ENCODE measurements at regions not wholly inside any gene's neighbourhood (a gene's known extent, or its start where the extent isn't known, plus 50 kb on each side); places are given as distances from the start of the nearest gene placed in this dataset.

DNA sequence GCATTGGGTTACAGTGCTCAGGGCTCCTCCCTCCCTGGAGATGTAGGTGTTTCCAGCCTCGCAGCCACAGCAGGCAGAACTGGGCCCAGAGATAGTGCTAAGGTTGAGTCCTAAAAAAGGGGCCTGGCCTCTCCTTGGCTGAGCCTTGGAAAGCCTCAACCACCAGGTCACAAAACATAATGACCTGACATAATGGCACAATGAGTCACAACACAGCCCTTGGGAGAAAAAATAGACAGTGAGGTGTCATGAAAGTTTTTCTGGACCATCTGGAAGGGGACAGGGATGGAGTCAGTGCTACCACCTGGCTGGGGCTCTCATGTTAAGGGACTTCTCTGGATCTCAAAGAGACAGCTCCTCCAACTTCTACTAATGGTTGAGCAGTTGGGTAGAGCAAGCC, 92.4 kb upstream of the LCLAT1 start:
- no peak overlapping the region for H3K18ac ChIP-seq (ENCODE audit: low read length)
- H3K4ac ChIP-seq (ENCODE audit: low read depth, low read length) = no peak overlapping the region
- H2AFZ ChIP-seq (ENCODE audit: insufficient read depth, low read length, poor library complexity) = no peak overlapping the region
- H3K79me2 ChIP-seq (ENCODE audit: control insufficient read depth, insufficient read depth, low read length, poor library complexity) = no peaks in the 10 kb centered on the region
- H3K79me1 ChIP-seq (ENCODE audit: low read length) = peaks cover under 1% of the 10 kb centered on the region
- no peak overlapping the region for H3K27ac ChIP-seq (ENCODE audit: low read depth, low read length)
- no peak overlapping the region for H3K4me3 ChIP-seq (ENCODE audit: low read depth, low read length)
- peaks cover 1% of the 10 kb centered on the region for H3K9me3 ChIP-seq (ENCODE audit: insufficient read depth, low read depth, low read length)
- no peak overlapping the region for H3K4me2 ChIP-seq (ENCODE audit: low read length)
- H3K23ac ChIP-seq (ENCODE audit: low read length) = no peak overlapping the region
- DNase-seq = no peak
- no peak overlapping the region for H4K12ac ChIP-seq (ENCODE audit: low read depth, low read length)
- no peaks in the 10 kb centered on the region for H3K36me3 ChIP-seq (ENCODE audit: control insufficient read depth in 1 of 2, insufficient read depth in 2 of 2, low read length in 2 of 2)
- no peaks in the 10 kb centered on the region for H3K27me3 ChIP-seq (ENCODE audit: insufficient read depth, low read length)
- no CpG with 5 or more reads among the region's 1 CpG for WGBS (ENCODE audit: extremely low coverage, insufficient coverage, insufficient read length)
- H3K4me1 ChIP-seq (ENCODE audit: control insufficient read depth in 1 of 2, insufficient read depth in 2 of 2, low read length in 2 of 2) = peaks cover under 1% of the 10 kb centered on the region in 2 experiments
- no peak overlapping the region for H2AK5ac ChIP-seq (ENCODE audit: low read length)
- no peak overlapping the region for H2BK5ac ChIP-seq (ENCODE audit: low read depth, low read length, poor library complexity)
- H2BK120ac ChIP-seq (ENCODE audit: insufficient read depth, low read length, poor library complexity) = no peak overlapping the region
- no peak overlapping the region for H4K91ac ChIP-seq (ENCODE audit: low read depth, low read length)
- H2BK12ac ChIP-seq (ENCODE audit: low read length) = no peak overlapping the region
- no peak overlapping the region for H3K9ac ChIP-seq (ENCODE audit: low read length)
- no peak overlapping the region for H3K14ac ChIP-seq (ENCODE audit: low read length)
- no peak overlapping the region for H4K8ac ChIP-seq (ENCODE audit: low read depth, low read length)

DNA sequence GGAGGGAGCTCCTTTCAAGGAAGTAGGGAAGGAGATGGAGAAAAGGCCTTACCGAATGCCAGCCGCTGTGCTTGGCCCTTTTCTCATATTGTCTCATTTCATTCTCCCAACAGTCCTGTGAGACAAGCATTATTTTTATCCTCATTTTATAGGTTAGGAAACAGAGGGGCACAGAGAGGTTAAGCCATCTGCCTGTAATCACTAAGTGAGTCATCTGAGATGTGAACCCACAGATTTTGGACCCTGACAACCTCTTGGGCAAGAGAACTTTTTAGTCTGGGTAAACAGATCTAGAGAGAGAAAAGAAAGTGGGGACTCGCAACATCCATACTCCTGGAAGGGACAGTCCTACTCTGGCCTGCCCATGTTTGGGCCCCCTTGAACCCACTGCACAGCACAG, 91.7 kb upstream of the LCLAT1 start:
- no CpG with 5 or more reads among the region's 3 CpGs for WGBS (ENCODE audit: extremely low coverage, insufficient coverage, insufficient read length)
- no peak overlapping the region for H3K4ac ChIP-seq (ENCODE audit: low read depth, low read length)
- H3K14ac ChIP-seq (ENCODE audit: low read length) = no peak overlapping the region
- H3K79me1 ChIP-seq (ENCODE audit: low read length) = peaks cover 4% of the 10 kb centered on the region
- no peak overlapping the region for H2AFZ ChIP-seq (ENCODE audit: insufficient read depth, low read length, poor library complexity)
- no peak overlapping the region for H2BK12ac ChIP-seq (ENCODE audit: low read length)
- H3K9me3 ChIP-seq (ENCODE audit: insufficient read depth, low read depth, low read length) = peaks cover 1% of the 10 kb centered on the region
- H4K8ac ChIP-seq (ENCODE audit: low read depth, low read length) = no peak overlapping the region
- peaks cover 6 to 7% of the 10 kb centered on the region in 2 experiments for H3K4me1 ChIP-seq (ENCODE audit: control insufficient read depth in 1 of 2, insufficient read depth in 2 of 2, low read length in 2 of 2)
- H3K9ac ChIP-seq (ENCODE audit: low read length) = no peak overlapping the region
- H2BK5ac ChIP-seq (ENCODE audit: low read depth, low read length, poor library complexity) = no peak overlapping the region
- no peak overlapping the region for H2BK120ac ChIP-seq (ENCODE audit: insufficient read depth, low read length, poor library complexity)
- no peaks in the 10 kb centered on the region for H3K36me3 ChIP-seq (ENCODE audit: control insufficient read depth in 1 of 2, insufficient read depth in 2 of 2, low read length in 2 of 2)
- H4K12ac ChIP-seq (ENCODE audit: low read depth, low read length) = no peak overlapping the region
- DNase-seq = no peak
- H3K4me2 ChIP-seq (ENCODE audit: low read length) = no peak overlapping the region
- no peak overlapping the region for H3K23ac ChIP-seq (ENCODE audit: low read length)
- H3K79me2 ChIP-seq (ENCODE audit: control insufficient read depth, insufficient read depth, low read length, poor library complexity) = no peaks in the 10 kb centered on the region
- no peak overlapping the region for H3K27ac ChIP-seq (ENCODE audit: low read depth, low read length)
- no peak overlapping the region for H3K4me3 ChIP-seq (ENCODE audit: low read depth, low read length)
- H3K27me3 ChIP-seq (ENCODE audit: insufficient read depth, low read length) = no peaks in the 10 kb centered on the region
- no peak overlapping the region for H2AK5ac ChIP-seq (ENCODE audit: low read length)
- H3K18ac ChIP-seq (ENCODE audit: low read length) = no peak overlapping the region
- H4K91ac ChIP-seq (ENCODE audit: low read depth, low read length) = no peak overlapping the region

DNA sequence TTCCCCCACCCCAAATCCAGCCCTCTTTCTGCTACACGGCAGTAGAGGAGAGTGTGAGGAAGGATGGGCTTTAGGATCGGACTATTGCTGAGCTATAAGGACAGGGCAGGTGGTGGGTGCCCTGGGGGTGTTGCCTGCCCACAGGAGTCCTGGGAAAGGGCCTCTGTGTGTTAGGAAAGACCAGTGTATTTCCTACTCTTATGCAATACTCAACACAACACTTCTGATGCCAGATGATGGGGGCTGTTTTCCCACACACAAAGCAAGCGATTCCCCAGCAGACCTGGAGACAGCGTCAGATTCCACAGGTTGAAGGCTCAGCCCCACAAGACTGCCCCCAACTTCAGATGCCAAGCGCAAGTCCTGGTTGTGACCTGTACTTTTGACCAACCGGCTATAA, 91.0 kb upstream of the LCLAT1 start:
- Histone ChIP-seq H4K12ac (ENCODE audit: low read depth, low read length) (no peak overlapping the region), H3K79me1 (ENCODE audit: low read length) (peaks cover 4% of the 10 kb centered on the region)
- no CpG with 5 or more reads among the region's 6 CpGs for WGBS (ENCODE audit: extremely low coverage, insufficient coverage, insufficient read length)

DNA sequence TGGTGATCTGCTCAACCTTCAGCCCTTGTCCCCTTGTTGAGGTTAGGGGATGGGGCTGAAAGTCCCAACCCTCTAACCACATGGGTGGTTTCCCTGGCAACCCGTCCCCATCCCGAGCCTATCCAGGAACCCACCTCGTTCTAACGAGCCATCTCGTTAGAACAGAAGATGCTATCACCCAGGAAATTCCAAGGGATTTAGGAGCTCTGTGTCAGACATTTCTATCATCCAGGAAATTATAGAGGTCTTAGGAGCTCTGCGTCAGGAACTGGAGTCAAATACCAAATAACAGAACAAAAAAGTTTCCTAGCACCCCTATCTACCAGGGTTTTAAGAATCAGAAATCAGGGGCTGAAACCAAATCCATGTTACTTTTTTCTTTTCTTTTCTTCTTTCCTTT, 90.3 kb upstream of the LCLAT1 start:
- no peak overlapping the region for H2BK5ac ChIP-seq (ENCODE audit: low read depth, low read length, poor library complexity)
- H2AK5ac ChIP-seq (ENCODE audit: low read length) = no peak overlapping the region
- no peak overlapping the region for H3K27ac ChIP-seq (ENCODE audit: low read depth, low read length)
- H3K9ac ChIP-seq (ENCODE audit: low read length) = no peak overlapping the region
- no peak overlapping the region for H3K4me3 ChIP-seq (ENCODE audit: low read depth, low read length)
- H3K4me1 ChIP-seq (ENCODE audit: control insufficient read depth in 1 of 2, insufficient read depth in 2 of 2, low read length in 2 of 2) = peaks cover 6 to 15% of the 10 kb centered on the region in 2 experiments
- H4K12ac ChIP-seq (ENCODE audit: low read depth, low read length) = no peak overlapping the region
- H3K18ac ChIP-seq (ENCODE audit: low read length) = no peak overlapping the region
- no peak overlapping the region for H3K23ac ChIP-seq (ENCODE audit: low read length)
- H2BK120ac ChIP-seq (ENCODE audit: insufficient read depth, low read length, poor library complexity) = no peak overlapping the region
- peaks cover 8% of the 10 kb centered on the region for H3K79me1 ChIP-seq (ENCODE audit: low read length)
- no CpG with 5 or more reads among the region's 6 CpGs for WGBS (ENCODE audit: extremely low coverage, insufficient coverage, insufficient read length)
- H3K79me2 ChIP-seq (ENCODE audit: control insufficient read depth, insufficient read depth, low read length, poor library complexity) = no peaks in the 10 kb centered on the region
- H3K36me3 ChIP-seq (ENCODE audit: control insufficient read depth in 1 of 2, insufficient read depth in 2 of 2, low read length in 2 of 2) = no peaks in the 10 kb centered on the region
- H3K4me2 ChIP-seq (ENCODE audit: low read length) = no peak overlapping the region
- H3K27me3 ChIP-seq (ENCODE audit: insufficient read depth, low read length) = no peaks in the 10 kb centered on the region
- no peak overlapping the region for H4K91ac ChIP-seq (ENCODE audit: low read depth, low read length)
- H2AFZ ChIP-seq (ENCODE audit: insufficient read depth, low read length, poor library complexity) = no peak overlapping the region
- DNase-seq = no peak
- no peak overlapping the region for H4K8ac ChIP-seq (ENCODE audit: low read depth, low read length)
- H3K9me3 ChIP-seq (ENCODE audit: insufficient read depth, low read depth, low read length) = peaks cover 1% of the 10 kb centered on the region
- no peak overlapping the region for H3K14ac ChIP-seq (ENCODE audit: low read length)
- no peak overlapping the region for H2BK12ac ChIP-seq (ENCODE audit: low read length)
- no peak overlapping the region for H3K4ac ChIP-seq (ENCODE audit: low read depth, low read length)

More for the DNA sequence above, 91.0 kb upstream of the LCLAT1 start:
- no peak overlapping the region for H2AK5ac ChIP-seq (ENCODE audit: low read length)
- no peak overlapping the region for H2BK120ac ChIP-seq (ENCODE audit: insufficient read depth, low read length, poor library complexity)
- no peaks in the 10 kb centered on the region for H3K79me2 ChIP-seq (ENCODE audit: control insufficient read depth, insufficient read depth, low read length, poor library complexity)
- no peak overlapping the region for H3K4me3 ChIP-seq (ENCODE audit: low read depth, low read length)
- H3K14ac ChIP-seq (ENCODE audit: low read length) = no peak overlapping the region
- no peaks in the 10 kb centered on the region for H3K27me3 ChIP-seq (ENCODE audit: insufficient read depth, low read length)
- no peak overlapping the region for H4K91ac ChIP-seq (ENCODE audit: low read depth, low read length)
- no peak overlapping the region for H3K9ac ChIP-seq (ENCODE audit: low read length)
- no peak overlapping the region for H3K4me2 ChIP-seq (ENCODE audit: low read length)
- H2BK5ac ChIP-seq (ENCODE audit: low read depth, low read length, poor library complexity) = no peak overlapping the region
- H3K9me3 ChIP-seq (ENCODE audit: insufficient read depth, low read depth, low read length) = peaks cover 1% of the 10 kb centered on the region
- no peak overlapping the region for H4K8ac ChIP-seq (ENCODE audit: low read depth, low read length)
- no peak overlapping the region for H2AFZ ChIP-seq (ENCODE audit: insufficient read depth, low read length, poor library complexity)
- peak in 1 of 2 donors; percentile 2 for DNase-seq
- no peak overlapping the region for H3K27ac ChIP-seq (ENCODE audit: low read depth, low read length)
- H3K23ac ChIP-seq (ENCODE audit: low read length) = no peak overlapping the region
- H3K4ac ChIP-seq (ENCODE audit: low read depth, low read length) = no peak overlapping the region
- no peak overlapping the region for H2BK12ac ChIP-seq (ENCODE audit: low read length)
- H3K18ac ChIP-seq (ENCODE audit: low read length) = no peak overlapping the region
- peaks cover 6 to 11% of the 10 kb centered on the region in 2 experiments for H3K4me1 ChIP-seq (ENCODE audit: control insufficient read depth in 1 of 2, insufficient read depth in 2 of 2, low read length in 2 of 2)
- no peaks in the 10 kb centered on the region for H3K36me3 ChIP-seq (ENCODE audit: control insufficient read depth in 1 of 2, insufficient read depth in 2 of 2, low read length in 2 of 2)

All from trophoblast cell (in vitro differentiated cells and primary cell).